Nephron (organoid): ENCODE measurements at regions not wholly inside any gene's neighbourhood (a gene's known extent, or its start where the extent isn't known, plus 50 kb on each side); places are given as distances from the start of the nearest gene placed in this dataset.

Source experiments
- H3K27ac Mint-ChIP-seq, 3 experiments: 2 replicates each; pipeline ENCODE4 v1.8.0; 2020; ENCODE audit warnings: mixed read lengths in 3 of 3, mild to moderate bottlenecking in 2 of 3, moderate library complexity in 1 of 3
- H3K27me3 Mint-ChIP-seq: 2 replicates; pipeline ENCODE4 v1.8.0; 2021; ENCODE audit warnings: low read depth, mild to moderate bottlenecking, moderate library complexity, mixed read lengths
- H3K36me3 Mint-ChIP-seq: 2 replicates; pipeline ENCODE4 v1.8.0; 2020; ENCODE audit warnings: low read depth, mixed read lengths
- H3K4me1 Mint-ChIP-seq: 2 replicates; pipeline ENCODE4 v1.8.0; 2020; ENCODE audit warnings: mixed read lengths
- H3K4me3 Mint-ChIP-seq, 3 experiments: 2 replicates each; pipeline ENCODE4 v1.8.0; 2020; ENCODE audit warnings: mild to moderate bottlenecking in 3 of 3, mixed read lengths in 3 of 3, moderate library complexity in 2 of 3
- H3K9me3 Mint-ChIP-seq: 2 replicates; pipeline ENCODE4 v1.8.0; 2020; ENCODE audit warnings: mixed read lengths
- CTCF ChIP-seq, 3 experiments: fragments of 200-600 bp; sonication (generic); IDR thresholded peaks; one replicate each; pipeline ENCODE4 v1.5.0; 2021; ENCODE audit warnings: antibody characterized with exemption in 3 of 3; ENCODE audit not compliant: unreplicated experiment in 3 of 3

GRCh38 chr4:62344915-62345314, 1144.8 kb downstream of the ADGRL3 start:
- no peaks in the 10 kb centered on the region for H3K4me1 Mint-ChIP-seq
- no peaks in the 10 kb centered on the region for H3K27me3 Mint-ChIP-seq
- no peaks in the 10 kb centered on the region for H3K36me3 Mint-ChIP-seq
- H3K4me3 Mint-ChIP-seq, result no peak overlapping the region
- H3K27ac Mint-ChIP-seq, result no peak overlapping the region
- H3K9me3 Mint-ChIP-seq, result peaks cover 24% of the 10 kb centered on the region
- no peak for TF ChIP-seq CTCF (IDR thresholded peaks at IDR 0.05; ENCODE audit: unreplicated experiment in 3 of 3)

- Mint-ChIP-seq H3K4me3 (no peak overlapping the region), H3K27ac (no peak overlapping the region), H3K4me1 (peaks cover under 1% of the 10 kb centered on the region), H3K9me3 (peaks cover 25% of the 10 kb centered on the region), H3K27me3 (no peaks in the 10 kb centered on the region), H3K36me3 (no peaks in the 10 kb centered on the region)
- no peak for TF ChIP-seq CTCF (IDR thresholded peaks at IDR 0.05; ENCODE audit: unreplicated experiment in 3 of 3)
These were observed 1144.3 kb downstream of the ADGRL3 start for GRCh38 chr4:62344474-62344873.

DNA sequence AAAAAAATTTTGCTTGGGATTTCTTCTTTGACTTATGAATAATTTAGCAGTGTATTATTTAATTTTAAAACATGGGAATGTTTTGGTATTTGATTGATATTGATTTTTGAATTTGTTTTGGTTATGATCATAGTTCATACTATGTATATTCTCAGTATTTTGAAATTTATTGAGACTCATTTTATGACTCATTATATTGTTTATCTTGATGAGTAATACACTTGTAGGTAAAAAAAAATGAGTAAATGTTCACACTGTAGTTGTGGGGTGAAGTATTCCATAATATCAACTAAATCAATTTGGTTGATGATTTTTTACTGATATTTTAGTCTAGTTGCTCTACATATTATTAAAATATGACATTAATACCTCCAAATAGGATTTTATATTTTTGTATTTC, 1142.2 kb downstream of the ADGRL3 start:
- peaks cover 6% of the 10 kb centered on the region for H3K4me1 Mint-ChIP-seq
- TF ChIP-seq CTCF (IDR thresholded peaks at IDR 0.05; ENCODE audit: unreplicated experiment in 3 of 3), result no peak
- peaks cover 29% of the 10 kb centered on the region for H3K9me3 Mint-ChIP-seq
- no peak overlapping the region for H3K27ac Mint-ChIP-seq
- H3K36me3 Mint-ChIP-seq, result no peaks in the 10 kb centered on the region
- H3K27me3 Mint-ChIP-seq, result no peaks in the 10 kb centered on the region
- H3K4me3 Mint-ChIP-seq, result no peak overlapping the region

- Mint-ChIP-seq H3K36me3 (no peaks in the 10 kb centered on the region), H3K27me3 (no peaks in the 10 kb centered on the region), H3K27ac (no peak overlapping the region), H3K4me1 (no peaks in the 10 kb centered on the region), H3K9me3 (peaks cover 13% of the 10 kb centered on the region), H3K4me3 (no peak overlapping the region)
- no peak for TF ChIP-seq CTCF (IDR thresholded peaks at IDR 0.05; ENCODE audit: unreplicated experiment in 3 of 3)
These were observed 1128.4 kb downstream of the ADGRL3 start for GRCh38 chr4:62328526-62328925.

DNA sequence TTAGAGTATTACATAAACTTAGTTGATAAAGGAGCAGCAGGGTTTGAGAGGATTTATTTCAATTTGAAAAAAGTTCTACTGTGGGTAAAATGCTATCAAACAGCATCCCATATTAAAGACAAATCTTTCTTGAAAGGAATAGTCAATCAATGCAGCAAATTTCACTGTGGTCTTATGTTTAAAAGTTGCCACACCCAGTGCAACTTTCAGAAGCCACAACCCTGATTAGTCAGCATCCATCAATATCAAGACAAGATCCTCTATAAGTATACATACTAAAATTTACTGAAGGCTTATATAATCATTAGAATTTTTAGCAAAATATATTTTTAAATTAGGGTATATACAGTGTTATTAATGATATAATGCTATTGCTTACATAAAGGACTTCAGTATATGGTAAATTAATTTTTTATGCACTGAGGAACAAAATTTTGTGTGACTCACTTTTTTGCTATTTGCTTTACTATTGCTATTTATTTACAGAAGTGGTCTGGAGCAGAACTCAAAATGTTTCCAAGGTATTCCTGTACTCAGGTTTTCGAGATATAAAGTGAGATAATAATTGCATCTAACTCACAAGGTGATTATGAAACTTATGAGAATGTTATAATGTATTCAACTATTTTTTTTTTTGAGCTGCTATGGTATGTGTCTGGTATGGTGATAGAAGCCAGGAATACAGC, 1127.6 kb downstream of the ADGRL3 start:
- peaks cover 9% of the 10 kb centered on the region for H3K9me3 Mint-ChIP-seq
- H3K4me3 Mint-ChIP-seq, result no peak overlapping the region
- H3K27me3 Mint-ChIP-seq, result peaks cover 3% of the 10 kb centered on the region
- no peak for TF ChIP-seq CTCF (IDR thresholded peaks at IDR 0.05; ENCODE audit: unreplicated experiment in 3 of 3)
- H3K4me1 Mint-ChIP-seq, result no peaks in the 10 kb centered on the region
- H3K36me3 Mint-ChIP-seq, result no peaks in the 10 kb centered on the region
- H3K27ac Mint-ChIP-seq, result no peak overlapping the region

GRCh38 chr4:62324215-62324614, 1124.1 kb downstream of the ADGRL3 start:
- Mint-ChIP-seq H3K36me3 (no peaks in the 10 kb centered on the region), H3K9me3 (peaks cover 3% of the 10 kb centered on the region), H3K27me3 (peaks cover 3% of the 10 kb centered on the region), H3K27ac (no peak overlapping the region), H3K4me3 (no peak overlapping the region), H3K4me1 (no peaks in the 10 kb centered on the region)
- no peak for TF ChIP-seq CTCF (IDR thresholded peaks at IDR 0.05; ENCODE audit: unreplicated experiment in 3 of 3)
